Effector CD4-positive, alpha-beta T cell (primary cell): ENCODE measurements at regions not wholly inside any gene's neighbourhood (a gene's known extent, or its start where the extent isn't known, plus 50 kb on each side); places are given as distances from the start of the nearest gene placed in this dataset.

Experiments used
- DNase-seq: peaks from one replicate; pipeline ENCODE4 v3.0.0-alpha.2; 2020

DNA sequence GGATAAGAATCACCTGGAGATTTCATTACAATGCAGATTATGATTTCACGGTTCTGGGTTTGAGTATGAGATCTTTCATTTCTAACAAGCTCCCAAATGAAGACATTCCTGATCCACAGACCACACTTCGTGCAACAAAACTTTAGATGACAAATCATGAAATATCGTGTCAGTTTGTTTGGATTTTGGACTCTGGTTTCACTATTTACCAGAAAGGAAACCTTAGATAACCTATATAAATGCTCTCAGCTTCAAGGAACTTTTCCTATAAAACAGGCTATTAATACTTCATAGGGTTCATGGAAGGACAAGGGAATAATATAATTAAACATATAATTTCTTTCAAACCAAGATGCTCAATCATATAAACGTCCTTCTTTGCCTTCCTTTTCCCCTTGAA lies 930.5 kb upstream of the SLC10A2 start:
- DNase-seq = no peak

DNA sequence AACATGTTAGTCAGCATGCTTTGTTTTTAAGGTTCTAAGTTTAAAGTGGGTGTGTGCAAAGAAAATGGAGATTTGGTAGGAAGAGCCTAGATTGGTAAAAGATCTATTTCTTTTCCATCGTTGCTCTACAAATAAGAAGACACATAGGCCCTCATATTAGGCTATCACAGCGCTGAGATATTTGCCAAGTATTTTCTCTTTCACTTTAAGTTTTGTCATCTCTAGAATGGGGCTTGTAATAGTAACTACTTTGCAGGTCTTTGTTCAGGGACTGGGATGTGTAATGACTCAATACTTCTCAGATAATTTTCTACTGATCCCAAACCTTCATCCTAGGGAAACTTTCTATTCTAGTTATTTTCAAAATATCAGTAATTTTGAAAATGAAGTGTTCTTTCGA lies 917.7 kb upstream of the SLC10A2 start:
- no peak for DNase-seq

DNA sequence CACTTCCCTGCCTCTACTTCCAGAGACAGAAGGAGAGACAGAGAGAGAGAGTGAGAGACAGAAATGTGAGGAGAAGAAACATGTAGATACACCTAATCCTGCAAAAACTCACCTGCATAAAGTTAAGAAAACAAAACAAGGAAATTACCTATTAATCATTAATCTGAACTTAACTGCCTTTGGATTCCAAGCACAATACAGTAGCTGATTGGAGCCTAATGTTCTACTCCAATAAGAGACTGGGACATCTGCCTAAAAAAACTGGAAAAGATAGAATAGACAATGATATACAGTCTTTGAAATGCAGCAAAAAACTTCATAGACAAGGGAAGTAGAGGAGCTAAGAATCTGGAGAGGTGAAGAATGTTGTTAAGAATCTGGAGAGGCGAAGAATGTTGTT lies 910.2 kb upstream of the SLC10A2 start:
- DNase-seq = no peak

DNA sequence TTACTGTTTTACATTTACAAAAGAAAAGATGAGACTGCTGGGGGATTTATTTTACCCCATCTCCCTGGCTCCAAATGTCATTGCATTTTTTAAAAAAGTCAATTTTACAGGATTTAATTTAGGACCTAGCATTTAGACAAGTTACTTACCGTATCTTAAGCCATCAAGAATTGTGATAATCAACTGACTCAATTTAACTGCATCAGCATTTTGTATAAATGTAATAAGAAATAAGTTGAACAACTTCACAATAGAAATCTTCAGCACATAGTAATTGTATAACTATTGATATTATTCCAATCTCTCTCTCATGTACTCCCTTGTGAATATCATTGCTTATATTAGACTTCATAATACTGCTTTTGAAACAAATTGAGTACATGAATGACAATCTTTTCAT lies 907.5 kb upstream of the SLC10A2 start:
- DNase-seq = no peak

DNA sequence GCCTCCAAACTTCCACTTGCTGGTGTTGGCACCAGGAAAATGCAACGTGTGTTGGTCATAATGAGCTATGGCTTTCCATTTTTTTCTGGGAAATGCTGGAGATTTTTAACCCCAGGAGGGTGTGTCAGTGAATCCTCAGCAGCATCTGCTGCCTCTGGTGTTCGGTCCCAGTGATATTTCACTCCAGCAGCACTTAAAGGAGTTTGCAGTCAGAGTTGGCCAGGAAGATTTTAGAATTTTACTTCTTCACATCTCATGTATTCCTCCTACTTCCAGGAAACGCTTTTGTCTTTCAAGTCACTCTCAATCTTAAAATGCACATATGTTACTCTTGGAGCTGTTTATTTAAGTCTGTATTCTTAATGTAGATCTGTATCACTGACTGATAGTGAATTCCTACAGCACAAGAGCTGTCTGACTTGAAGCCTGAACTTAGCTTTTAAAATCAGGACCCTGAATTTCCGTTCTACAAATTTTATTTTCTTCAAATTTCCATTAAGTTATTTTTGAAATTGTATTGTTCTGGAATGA lies 903.4 kb upstream of the SLC10A2 start:
- no peak for DNase-seq

DNA sequence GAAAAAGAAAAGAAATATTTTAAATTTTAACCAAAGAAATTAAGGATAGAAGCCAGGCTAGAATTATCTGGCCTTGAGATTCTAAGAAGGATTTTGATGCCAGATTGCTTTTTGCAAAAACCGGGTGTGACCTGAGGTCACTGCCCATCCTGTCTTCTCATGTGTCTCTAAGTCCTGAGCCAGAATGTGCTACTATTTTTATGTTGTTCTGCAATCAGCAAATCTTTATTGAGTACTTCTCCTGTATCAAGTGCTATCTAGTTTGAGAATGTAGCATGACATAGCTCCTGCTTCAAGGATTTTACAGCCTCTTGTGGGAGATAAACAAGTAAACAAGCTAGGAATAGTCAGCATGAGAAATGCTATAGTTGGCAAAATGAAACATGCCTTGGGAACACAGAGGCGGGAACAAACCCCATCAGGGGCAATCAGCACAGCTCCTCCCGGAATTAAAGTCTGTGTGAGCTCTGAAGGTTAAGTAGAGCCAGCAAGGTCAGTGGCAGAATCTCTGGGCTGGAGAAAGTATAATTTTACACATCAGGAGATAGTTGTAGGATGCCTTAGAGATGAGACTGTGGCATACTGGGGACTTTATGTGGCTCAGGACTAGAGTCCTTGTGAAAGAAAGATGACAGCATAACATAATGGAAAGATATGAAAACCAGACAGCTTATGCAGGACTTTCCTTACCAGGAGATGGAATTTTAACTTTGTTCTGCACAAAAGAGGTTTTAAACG lies 899.5 kb upstream of the SLC10A2 start:
- DNase-seq = no peak

DNA sequence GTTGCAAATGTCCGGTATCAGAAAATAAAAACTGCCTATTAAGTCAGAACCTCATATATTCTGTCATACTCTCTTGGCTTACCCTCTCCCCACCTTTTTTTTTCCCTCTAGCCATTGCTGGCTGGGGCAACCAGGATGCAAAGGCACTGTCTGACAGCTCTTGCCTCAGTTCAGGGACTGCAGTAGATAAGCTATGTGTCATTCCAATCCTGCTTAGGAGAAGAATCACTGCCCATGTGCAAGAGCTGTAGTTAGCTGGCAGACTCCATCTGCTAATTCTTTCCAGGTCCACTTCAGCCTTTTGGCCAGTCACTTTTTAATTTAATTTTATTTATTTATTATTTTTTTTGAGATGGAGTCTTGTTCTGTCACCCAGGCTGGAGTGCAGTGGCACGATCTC lies 895.6 kb upstream of the SLC10A2 start:
- no peak for DNase-seq

DNA sequence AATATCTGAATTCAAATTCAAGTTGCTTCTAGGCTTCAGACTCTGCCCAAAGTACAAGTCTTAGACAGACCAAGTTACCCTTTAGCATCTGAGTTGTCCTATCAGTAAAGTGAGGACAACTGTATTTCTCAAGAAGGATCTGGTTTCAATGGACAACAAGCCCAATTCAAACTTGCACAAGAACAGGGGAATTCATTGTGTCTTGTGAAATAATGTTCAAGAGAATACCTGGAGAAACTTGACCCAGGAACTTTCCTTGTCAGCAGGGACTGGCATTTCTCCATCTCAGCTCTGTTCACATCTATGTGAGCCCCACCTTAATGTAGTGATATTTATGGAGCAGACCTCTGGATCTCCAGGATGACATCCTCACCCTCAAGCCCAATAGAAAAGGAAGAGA lies 894.9 kb upstream of the SLC10A2 start:
- no peak for DNase-seq

DNA sequence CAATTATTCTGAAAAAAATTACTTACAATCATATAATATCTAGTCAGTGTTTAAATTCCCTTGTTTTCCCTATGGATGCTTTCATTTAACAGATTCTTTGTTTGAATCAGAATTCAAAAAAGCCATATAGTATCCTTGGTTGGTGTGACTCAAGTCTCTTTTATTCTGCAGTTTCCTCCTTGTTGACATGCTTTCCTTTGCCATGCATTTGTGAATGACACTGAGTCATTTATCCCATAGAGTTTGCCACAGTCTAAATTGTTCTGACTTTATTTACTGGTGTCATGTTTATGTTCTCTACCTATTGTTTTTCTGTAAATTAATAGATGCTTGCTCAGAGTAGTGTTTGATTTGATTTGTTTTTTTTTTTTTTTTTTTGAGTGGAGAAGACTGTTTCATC lies 893.8 kb upstream of the SLC10A2 start:
- no peak for DNase-seq

DNA sequence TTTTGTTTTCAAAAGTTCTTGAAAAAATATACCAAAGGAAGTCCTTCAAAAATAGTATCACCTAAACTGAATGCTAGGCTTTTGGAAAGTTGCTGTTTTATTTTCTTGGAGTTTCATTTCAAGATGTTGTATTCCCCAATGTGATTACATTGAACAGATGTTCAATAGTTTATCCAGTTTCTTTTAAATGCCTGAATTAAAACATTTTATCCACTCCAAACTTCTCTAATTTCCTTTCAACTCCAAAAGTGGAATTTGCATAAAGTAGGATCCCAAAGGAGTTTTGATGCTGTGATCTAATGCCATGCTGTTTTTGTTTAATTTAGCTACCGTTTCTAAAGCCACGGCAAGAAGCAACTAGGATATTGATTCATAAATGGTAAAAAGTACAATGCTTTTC lies 892.5 kb upstream of the SLC10A2 start:
- DNase-seq = no peak

DNA sequence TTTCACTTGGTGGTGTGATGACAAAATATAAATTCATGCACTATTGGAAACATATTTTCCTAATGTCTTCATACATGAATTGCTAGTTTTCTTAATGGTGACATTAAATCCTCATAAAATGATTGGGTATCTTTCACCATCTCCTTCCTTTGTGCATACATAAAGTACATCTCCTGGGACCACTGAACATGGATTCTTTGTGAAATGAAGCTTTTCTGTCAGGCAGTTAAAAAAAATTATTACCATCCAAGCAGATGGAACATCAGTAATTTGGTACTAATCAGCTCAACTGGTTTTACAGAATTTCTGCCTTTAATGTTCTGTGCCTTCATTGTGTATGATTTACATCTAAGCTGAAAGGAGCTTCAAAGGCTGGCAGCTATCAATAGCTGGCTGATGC lies 891.7 kb upstream of the SLC10A2 start:
- DNase-seq = no peak

DNA sequence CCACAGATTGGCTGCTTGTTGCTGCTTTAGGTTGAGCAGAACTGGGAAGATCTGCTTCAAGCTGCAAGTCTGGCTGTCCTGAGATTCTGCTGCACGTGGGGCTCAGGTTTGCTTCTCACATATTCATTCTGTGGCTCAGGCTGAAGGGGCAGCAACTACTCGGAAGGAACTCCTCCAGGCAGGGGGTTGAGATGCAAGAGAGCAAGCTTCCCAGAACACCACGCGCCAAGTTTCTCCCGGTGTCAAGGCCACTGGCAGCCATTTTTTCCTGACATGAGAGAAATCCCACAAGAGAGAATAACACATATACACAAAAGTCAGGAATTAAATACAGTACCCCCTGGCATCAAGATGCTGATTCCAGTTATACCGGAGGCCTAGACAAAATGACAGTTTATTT lies 887.6 kb upstream of the SLC10A2 start:
- no peak for DNase-seq

DNA sequence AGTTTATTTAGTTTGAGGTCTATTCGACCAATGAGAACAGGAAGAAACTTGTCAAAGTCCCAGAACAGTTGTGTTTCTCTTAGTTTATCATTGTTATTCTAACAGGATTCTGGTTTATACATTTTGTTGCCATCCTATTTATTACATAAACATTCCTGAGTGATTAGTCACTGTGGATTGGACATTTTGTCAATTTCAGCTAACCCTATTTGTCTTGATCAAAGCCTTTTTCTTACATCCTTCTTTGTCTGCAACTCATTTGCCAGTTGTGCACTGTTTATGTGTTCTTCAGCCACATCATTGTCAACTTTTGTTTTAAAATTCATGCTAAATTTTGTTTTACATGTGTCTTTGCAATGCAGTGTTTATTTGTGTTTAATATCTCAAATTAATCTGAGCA lies 886.0 kb upstream of the SLC10A2 start:
- DNase-seq = no peak

DNA sequence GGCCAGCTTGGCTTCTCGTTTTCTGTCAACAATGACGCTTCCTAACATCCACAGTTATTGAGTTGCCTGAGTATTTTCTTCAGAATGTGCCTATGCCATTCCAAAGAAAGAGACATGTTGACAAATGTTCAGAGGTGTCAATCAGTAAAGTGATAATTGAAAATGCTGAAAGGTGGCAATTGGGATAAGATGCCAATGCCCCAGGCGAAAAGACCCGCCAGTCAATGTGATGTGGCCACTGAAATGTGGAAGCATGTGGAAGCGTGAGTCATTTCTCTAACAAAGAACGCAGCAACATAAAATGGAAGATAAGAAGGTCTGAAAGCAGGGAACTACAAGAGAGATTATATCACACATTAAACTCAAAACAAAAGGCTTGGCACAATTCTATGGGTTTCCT lies 882.2 kb upstream of the SLC10A2 start:
- no peak for DNase-seq

DNA sequence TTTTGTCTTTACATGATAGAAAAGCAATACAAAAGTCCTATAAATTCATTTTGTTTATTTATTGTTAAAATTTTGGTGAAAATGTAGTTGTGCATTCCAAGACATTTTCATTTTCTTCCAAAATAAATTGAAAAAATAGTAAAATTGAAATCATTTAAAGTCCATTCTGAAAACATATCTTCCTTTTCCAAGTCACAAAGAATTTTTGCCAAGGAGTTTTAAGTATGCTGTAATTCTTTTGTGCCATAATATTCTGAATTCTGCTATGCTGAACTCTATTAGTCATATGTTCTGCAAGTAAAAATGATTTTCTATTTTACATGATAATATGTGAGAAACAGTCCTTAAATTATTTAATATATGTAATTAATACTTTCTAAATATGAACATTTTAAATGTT lies 879.6 kb upstream of the SLC10A2 start:
- no peak for DNase-seq

DNA sequence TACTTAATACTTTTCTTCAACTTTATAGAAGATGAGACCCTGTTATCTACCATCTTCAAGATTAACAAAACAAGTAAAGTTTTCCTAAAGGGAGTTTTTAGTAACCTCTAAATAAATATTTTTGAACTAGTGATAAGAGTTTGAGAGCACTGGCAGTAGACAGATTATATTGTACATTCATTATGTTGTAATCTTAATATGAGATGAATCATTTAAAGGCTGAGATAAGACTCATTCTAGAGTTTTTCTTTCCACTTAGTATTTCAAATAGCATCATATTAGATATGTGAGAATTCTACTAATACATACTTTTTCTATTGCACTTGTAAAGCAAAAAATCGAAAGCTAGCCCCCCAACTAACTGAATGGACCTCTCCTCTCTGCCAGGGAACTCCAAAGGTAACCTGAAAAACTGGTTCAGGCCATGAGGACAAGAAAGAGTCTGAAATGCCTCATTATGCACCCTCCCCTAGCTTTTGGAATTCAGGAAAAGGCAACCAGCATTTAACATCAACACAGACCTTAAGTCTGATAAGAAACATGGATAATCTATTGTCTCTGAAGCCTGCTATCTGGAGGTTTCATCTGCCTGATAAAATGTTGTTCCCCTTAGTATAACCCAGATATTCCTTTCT lies 875.4 kb upstream of the SLC10A2 start:
- no peak for DNase-seq

DNA sequence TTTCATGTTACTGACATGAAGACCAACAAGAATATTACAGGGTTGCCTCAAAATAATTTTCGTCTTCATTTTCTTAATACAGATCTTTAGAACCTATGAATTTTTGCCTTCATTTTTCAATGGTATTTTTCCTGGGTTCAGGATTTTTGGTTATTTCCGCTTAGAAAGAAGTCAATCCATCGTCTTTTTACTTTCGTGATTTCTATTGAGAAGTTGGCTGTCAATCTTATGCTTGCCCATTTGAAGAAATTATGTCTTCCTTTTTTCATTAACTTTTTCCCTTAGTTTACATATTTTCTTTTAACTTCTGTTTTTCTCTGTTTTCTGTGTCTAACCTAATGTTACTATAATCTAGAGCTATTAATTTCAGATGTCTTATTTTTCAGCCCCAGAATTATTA lies 868.9 kb upstream of the SLC10A2 start:
- DNase-seq = no peak

DNA sequence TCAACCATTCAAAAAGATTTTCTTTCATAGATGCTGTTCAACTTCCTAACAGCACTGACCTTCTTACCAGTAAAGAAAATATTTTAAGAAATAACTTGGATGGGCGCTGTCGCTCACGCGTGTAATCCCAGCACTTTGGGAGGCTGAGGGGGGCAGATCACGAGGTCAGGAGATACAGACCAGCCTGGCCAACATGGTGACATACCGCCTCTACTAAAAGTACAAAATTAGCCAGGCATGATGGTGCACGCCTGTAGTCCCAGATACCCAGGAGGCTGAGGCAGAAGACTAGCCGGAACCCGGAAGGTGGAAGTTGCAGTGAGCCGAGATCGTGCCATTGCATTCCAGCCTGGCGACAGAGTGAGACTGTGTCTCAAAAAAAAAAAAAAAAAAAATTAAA lies 865.7 kb upstream of the SLC10A2 start:
- no peak for DNase-seq

DNA sequence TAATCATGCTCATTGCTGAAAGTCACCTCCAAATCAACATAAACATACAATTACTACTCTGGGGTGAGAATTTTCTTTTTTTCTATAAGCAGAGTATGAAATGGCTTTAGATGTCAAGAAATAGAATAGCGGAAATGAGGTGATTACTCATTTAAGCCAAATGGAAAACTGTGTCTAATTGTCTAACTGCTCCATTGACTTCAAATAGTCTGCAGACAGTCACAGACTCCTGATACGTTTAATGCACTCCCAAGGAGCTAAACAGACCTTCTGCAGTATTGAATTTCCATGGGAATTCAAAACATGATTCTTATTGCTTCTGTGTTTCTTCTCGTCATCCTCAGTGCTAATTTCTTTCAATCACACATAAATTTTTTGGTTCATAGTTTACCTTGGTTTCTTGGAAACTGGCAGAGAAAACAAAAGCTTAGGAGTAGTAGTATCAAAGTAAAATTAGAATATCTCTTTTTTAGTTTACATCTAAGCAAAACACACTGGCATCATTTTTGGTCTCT lies 865.2 kb upstream of the SLC10A2 start:
- DNase-seq = no peak

DNA sequence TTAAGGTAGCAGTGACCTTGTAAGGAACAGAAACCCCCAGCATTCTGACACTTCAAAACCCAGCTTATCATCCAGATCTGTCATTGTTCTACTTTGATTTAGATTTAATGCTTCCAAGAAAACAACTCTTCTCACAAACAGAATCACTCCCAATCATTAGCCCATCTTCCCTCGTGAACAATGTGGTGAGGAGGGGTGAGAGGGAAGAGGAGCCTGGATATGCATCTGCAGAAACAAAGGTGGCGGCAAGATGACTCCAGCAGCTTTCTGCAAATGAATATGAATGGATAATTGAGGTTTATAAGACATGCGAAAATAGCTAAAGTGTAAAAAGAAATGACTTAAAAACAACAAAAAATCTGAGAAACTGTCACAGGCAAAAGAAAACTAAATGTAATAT lies 859.9 kb upstream of the SLC10A2 start:
- no peak for DNase-seq

DNA sequence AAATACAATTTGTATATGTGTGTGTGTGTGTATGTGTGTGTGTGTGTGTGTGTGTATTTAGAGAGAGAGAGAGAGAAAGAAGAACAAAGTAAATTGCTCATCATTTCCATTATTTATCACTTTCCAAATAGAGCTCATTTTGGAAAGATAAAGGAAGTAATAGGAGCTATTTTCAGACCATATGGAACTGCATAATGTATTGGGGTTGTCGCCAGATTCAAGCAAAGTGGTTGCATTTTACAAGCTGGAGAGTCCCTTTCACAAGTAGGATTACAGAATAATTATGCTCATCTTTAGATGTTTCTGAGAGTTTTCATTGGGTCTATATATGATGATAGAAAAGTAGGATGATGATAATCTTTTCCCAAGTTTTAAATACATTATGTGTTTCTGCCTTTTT lies 842.7 kb upstream of the SLC10A2 start:
- no peak for DNase-seq

DNA sequence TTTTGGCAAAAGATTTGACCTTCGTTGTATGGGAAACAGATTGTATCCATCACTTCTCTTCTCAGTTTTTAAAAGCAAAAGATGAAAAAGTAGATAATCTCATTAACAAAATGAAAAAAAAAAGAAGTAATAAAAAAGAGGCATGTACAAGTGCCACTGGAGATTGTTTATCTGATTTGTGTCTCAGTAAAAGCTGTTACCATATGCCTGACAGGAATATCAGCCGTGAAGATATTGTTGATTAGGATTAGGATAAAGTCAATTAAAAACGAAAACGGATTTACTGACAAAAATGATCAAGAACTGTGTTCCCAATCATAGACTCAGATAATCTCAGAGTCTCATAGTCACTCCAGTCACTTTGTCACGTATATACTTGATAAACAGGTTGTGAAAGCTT lies 842.1 kb upstream of the SLC10A2 start:
- DNase-seq = no peak

DNA sequence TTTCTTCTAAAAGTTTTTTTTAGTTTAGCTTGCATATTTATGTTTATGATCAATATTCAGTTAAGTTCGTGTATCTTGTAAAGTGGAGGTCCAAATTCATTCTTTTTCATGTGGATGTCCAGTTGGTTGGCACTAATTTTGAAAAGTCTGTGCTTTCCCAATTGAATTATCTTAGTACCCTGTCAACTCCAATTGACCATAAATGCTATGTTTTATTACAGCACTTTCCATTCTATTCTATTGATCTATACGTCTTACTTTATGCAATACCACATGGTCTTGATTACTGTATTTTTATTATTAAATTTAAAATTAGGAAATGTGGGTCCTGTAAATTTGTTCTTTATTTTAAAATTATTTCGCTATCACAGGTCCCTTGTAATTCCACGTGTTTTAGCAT lies 837.6 kb upstream of the SLC10A2 start:
- DNase-seq = no peak

DNA sequence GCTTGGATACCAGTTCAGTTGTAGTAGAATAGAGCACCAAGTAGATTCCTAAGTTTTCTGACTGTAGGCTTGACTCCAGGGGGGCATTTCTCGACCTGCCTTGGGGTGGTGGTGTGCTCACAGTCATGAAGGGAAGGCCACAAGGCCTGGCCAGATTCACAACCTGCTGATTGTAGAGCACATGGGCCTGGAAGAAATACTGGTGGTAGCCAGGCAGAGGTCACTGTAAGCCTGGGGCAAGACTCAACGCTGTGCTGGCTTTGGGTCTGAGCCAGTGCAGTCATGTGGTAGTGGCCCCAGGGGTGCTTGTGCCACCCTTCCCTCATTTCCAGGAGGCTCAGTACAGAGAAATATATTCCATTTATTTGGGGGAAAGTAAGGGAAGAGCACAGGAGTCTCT lies 832.3 kb upstream of the SLC10A2 start:
- no peak for DNase-seq
